ENCODE measurements at regions not wholly inside any gene's neighbourhood (a gene's known extent, or its start where the extent isn't known, plus 50 kb on each side); places are given as distances from the start of the nearest gene placed in this dataset.

DNA sequence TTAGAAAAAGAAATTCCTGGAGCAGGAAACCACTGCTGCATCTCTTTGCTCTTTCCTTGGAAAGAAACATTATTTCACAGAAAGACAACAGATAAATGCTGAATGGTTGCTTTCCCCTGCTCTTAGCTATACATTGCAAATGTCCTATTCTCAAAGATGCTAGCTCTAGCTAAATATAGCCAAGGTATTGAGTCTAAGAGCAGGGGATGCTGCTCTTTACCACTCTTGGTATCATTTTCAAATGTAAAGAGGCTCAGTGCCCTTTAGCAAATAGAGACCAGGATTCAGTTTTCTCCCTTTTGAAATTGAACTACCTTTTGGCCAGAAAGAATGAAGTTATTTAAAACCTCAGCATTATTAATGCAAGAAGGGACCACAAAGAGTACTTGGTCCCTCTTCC lies 104.0 kb upstream of the FUT8 start:
- DNase-seq (ENCODE audit: low read depth in 2 of 2), result no peak
- H3K4me3 ChIP-seq (replicated peaks in 1 of 2; ENCODE audit: low read depth in 2 of 2, low read length in 2 of 2), result no peak overlapping the region
- TF ChIP-seq, protein P1, sequence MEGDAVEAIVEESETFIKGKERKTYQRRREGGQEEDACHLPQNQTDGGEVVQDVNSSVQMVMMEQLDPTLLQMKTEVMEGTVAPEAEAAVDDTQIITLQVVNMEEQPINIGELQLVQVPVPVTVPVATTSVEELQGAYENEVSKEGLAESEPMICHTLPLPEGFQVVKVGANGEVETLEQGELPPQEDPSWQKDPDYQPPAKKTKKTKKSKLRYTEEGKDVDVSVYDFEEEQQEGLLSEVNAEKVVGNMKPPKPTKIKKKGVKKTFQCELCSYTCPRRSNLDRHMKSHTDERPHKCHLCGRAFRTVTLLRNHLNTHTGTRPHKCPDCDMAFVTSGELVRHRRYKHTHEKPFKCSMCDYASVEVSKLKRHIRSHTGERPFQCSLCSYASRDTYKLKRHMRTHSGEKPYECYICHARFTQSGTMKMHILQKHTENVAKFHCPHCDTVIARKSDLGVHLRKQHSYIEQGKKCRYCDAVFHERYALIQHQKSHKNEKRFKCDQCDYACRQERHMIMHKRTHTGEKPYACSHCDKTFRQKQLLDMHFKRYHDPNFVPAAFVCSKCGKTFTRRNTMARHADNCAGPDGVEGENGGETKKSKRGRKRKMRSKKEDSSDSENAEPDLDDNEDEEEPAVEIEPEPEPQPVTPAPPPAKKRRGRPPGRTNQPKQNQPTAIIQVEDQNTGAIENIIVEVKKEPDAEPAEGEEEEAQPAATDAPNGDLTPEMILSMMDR (IDR thresholded peaks at IDR 0.05; ENCODE audit: low read depth, low read length), result no peak

DNA sequence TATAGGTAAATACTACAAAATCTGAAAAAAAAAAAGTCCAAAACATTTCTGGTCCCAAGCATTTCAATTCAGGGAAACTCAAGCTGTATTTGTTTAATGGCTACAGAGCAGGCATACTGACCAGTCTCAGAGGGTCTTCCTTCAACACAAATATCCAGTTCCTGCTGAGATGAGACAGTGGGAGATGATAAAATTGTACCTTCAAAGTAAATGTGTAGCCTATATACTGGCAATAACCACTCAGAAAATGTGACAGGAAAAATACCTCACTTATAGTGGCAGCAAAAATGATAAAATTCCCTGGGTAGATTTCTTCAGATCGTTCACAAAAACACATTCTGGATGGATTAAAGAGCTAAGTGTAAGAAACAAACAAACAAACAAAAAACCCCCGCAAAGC lies 102.0 kb upstream of the FUT8 start:
- no peak for DNase-seq (ENCODE audit: low read depth in 2 of 2)
- no peak overlapping the region for H3K4me3 ChIP-seq (replicated peaks in 1 of 2; ENCODE audit: low read depth in 2 of 2, low read length in 2 of 2)
- TF ChIP-seq, protein P1 (IDR thresholded peaks at IDR 0.05; ENCODE audit: low read depth, low read length), result no peak

DNA sequence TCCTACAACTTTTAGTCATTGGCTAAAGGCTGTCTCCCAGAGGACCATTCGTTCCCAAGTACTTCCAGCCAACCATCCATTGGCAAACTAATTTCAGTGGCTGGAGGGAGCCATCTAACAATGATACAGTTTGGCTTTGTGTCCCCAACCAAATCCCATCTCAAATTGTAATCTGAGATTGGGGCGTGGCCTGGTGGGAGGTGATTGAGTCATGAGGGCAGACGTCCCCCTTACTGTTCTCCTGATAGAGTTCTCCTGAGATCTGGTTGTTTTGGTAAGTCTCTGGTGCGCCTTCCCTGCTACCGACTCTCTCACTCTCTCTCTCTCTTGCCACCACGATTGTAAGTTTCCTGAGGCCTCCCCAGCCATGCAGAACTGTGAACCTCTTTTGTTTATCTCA lies 99.7 kb upstream of the FUT8 start:
- TF ChIP-seq, protein P1 (IDR thresholded peaks at IDR 0.05; ENCODE audit: low read depth, low read length), result no peak
- H3K4me3 ChIP-seq (replicated peaks in 1 of 2; ENCODE audit: low read depth in 2 of 2, low read length in 2 of 2), result no peak overlapping the region
- peak in 1 of 2 donors; percentile 18 for DNase-seq (ENCODE audit: low read depth in 2 of 2)

DNA sequence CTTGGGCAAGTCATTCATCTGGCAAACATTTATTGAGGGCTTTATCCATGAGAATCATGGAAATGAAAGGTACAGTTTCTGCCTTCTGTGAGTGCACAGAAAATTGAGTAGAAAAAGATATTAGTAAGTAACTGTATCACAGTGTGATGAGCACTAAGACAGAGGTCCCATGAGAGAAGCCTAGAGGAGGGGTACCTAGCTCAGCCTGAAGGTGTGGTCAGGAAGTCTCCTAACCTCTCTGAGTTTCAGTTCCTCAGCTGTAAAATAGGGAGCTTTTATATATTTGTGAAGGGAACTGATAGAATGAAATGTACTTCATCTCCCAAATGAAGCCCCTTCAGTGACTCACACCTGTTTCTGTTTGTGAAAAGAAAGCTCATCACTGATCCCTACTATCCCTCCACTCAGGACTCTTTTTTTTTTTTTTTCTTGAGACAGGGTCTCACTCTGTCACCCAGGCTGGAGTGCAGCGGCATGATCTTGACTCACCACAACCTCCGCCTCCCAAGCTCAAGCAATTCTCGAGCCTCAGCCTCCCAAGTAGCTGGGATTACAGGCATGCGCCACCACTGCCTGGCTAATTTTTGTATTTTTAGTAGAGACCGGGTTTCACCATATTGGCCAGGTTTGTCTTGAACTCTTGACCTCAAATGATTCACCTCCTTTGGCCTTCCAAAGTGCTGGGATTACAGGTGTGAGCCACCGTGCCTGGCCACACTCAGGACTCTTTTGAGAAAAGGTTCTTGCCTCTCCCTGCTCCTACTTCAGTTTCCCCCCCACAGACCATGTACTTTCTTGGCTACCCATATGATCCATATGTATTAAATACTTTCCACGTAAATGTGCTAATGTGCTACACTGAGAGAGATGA lies 93.7 kb upstream of the FUT8 start:
- no peak overlapping the region for H3K4me3 ChIP-seq (replicated peaks in 1 of 2; ENCODE audit: low read depth in 2 of 2, low read length in 2 of 2)
- TF ChIP-seq, protein P1 (IDR thresholded peaks at IDR 0.05; ENCODE audit: low read depth, low read length), result no peak
- no peak for DNase-seq (ENCODE audit: low read depth in 2 of 2)

DNA sequence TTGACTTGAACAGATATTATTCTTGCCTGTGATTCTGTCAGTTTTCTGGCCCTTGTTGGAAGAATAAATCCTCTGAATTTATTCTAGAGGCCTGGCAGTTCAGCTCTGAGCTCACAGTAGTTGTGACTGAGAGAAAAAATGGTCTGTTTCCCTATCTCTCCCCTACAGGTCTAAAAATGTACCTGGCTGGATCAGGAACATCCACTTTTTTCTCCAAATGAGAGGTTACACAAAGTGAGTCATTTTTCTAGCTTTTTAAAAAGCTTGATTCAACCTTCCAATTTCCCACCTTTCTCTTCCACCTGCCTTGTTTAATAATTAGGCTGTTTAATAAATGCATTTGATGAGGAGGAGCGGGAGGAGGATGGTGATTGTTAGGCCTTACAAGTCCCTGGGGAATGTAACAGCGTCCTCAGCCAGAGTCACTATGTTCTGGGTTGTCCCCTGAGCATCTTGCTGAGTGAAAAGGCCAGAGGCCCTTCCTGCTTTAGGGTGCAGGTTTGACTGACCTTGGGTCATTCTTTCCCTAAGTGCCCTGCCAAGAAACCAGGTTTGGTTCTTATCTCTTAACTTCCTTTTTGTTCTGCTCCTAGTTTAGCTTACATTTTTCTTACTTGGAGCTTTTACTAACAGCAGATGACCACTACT lies 91.7 kb upstream of the FUT8 start:
- DNase-seq (ENCODE audit: low read depth in 2 of 2), result no peak
- TF ChIP-seq, protein P1 (IDR thresholded peaks at IDR 0.05; ENCODE audit: low read depth, low read length), result no peak
- H3K4me3 ChIP-seq (replicated peaks in 1 of 2; ENCODE audit: low read depth in 2 of 2, low read length in 2 of 2), result no peak overlapping the region

DNA sequence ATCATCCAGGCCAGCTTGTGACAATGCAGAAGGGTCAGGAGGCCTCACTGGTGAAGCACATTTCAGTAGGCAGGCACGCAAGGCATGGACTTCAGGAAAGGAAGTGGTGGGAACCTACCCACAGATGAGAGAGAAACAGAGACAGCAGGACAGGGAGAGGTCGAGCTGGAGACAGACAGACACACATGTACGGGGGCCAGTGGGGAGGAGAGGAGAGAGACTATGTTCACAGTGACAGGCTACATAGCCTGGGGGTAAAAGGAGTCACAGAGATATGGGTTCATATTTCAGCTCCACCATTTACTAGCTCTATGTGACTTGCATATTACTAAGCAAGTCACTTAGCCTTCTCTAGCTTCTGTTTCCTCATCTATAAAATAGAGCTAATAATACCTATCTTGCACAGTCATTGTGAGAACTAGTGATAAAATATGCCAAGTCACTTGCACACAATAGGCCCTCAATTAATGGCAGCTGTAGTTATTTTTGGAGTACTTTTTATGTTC lies 91.1 kb upstream of the FUT8 start:
- no peak for DNase-seq (ENCODE audit: low read depth in 2 of 2)
- no peak overlapping the region for H3K4me3 ChIP-seq (replicated peaks in 1 of 2; ENCODE audit: low read depth in 2 of 2, low read length in 2 of 2)
- TF ChIP-seq, protein P1 (IDR thresholded peaks at IDR 0.05; ENCODE audit: low read depth, low read length), result no peak

Measured in cardiac fibroblast (primary cell).